ENCODE measurements at regions not wholly inside any gene's neighbourhood (a gene's known extent, or its start where the extent isn't known, plus 50 kb on each side); places are given as distances from the start of the nearest gene placed in this dataset.

DNA sequence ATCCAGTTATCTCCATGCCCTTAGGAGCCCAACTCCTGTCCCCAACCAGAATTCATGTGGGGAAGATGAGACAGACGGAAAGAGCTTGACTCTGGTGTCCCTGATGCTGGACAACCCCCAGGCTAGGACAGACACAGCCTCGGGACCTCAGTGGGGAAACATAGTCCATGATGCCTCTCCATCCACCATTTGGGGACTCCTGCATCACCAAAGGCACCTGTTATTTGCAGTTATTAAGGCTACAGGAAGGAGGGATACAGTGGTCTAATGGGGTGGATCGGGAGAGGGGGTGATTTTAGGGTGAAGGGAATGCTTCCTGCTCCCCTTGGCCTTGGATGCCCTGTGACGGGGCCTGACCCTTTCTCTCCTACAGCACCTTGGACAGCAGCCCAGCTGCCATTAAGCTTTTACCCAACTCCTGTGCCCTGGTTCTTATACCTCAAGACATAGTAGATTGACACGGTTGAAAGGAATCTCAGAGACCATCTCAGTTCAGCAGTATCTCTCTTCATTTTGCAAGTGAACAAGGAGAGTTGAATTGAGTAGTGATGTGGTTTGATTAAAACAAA is 111.6 kb downstream of the MATN1 start:
- no peak overlapping the region for H3K4me3 ChIP-seq (ENCODE audit: low read depth, low read length)
- DNase-seq (ENCODE audit: low read depth): no peak
- TF ChIP-seq, protein P1, sequence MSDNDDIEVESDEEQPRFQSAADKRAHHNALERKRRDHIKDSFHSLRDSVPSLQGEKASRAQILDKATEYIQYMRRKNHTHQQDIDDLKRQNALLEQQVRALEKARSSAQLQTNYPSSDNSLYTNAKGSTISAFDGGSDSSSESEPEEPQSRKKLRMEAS (IDR thresholded peaks at IDR 0.05; ENCODE audit: low read depth, low read length): no peak
- TF ChIP-seq POLR2A (IDR thresholded peaks at IDR 0.05; ENCODE audit: extremely low read depth, insufficient read length): no peak
- TF ChIP-seq, protein P2, sequence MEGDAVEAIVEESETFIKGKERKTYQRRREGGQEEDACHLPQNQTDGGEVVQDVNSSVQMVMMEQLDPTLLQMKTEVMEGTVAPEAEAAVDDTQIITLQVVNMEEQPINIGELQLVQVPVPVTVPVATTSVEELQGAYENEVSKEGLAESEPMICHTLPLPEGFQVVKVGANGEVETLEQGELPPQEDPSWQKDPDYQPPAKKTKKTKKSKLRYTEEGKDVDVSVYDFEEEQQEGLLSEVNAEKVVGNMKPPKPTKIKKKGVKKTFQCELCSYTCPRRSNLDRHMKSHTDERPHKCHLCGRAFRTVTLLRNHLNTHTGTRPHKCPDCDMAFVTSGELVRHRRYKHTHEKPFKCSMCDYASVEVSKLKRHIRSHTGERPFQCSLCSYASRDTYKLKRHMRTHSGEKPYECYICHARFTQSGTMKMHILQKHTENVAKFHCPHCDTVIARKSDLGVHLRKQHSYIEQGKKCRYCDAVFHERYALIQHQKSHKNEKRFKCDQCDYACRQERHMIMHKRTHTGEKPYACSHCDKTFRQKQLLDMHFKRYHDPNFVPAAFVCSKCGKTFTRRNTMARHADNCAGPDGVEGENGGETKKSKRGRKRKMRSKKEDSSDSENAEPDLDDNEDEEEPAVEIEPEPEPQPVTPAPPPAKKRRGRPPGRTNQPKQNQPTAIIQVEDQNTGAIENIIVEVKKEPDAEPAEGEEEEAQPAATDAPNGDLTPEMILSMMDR (IDR thresholded peaks at IDR 0.05; ENCODE audit: low read depth, low read length): no peak
- no peak for TF ChIP-seq MYC (IDR thresholded peaks at IDR 0.05; ENCODE audit: low read depth, low read length)

DNA sequence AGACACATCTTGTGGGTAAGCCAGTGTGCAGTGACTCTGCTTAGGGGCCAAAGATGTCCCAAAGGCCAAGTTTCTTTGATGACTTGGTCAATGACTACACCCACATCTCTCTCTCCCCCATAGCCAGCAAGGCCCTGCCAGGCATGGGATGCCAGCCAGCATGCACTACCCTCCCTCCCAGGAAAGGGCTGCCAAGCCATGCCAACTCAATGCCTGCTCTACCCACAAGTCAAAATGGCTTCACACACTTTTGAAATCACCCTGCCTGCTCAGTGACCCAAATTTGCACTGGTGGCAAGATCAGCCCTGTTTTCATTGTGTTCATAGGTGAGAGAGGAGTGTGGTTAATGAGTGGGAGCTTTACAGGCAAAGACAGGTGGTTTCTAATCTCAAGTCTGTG is 112.5 kb downstream of the MATN1 start:
- no peak overlapping the region for H3K4me3 ChIP-seq (ENCODE audit: low read depth, low read length)
- DNase-seq (ENCODE audit: low read depth): no peak
- TF ChIP-seq, protein P1 (IDR thresholded peaks at IDR 0.05; ENCODE audit: low read depth, low read length): no peak

DNA sequence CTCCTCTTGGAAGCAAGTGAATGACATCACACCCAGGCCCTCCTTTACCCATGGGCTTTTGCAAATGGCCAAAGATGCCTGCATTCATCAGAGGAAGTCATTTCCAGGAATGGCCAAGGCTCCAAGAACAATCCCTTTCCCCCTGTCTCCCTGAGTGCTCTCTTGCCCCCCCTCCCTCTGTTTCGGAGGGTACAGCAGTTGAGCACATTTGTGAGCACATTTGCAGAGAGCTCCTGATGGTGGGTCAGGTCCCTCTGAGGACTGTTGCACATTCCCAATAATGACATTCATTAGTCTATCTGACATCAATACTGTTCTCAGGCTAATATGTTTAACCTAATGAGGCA is 113.4 kb downstream of the MATN1 start:
- no peak for DNase-seq (ENCODE audit: low read depth)
- TF ChIP-seq, protein P2 (IDR thresholded peaks at IDR 0.05; ENCODE audit: low read depth, low read length): no peak
- TF ChIP-seq MYC (IDR thresholded peaks at IDR 0.05; ENCODE audit: low read depth, low read length): no peak
- TF ChIP-seq, protein P1 (IDR thresholded peaks at IDR 0.05; ENCODE audit: low read depth, low read length): no peak
- TF ChIP-seq POLR2A (IDR thresholded peaks at IDR 0.05; ENCODE audit: extremely low read depth, insufficient read length): no peak
- no peak overlapping the region for H3K4me3 ChIP-seq (ENCODE audit: low read depth, low read length)

DNA sequence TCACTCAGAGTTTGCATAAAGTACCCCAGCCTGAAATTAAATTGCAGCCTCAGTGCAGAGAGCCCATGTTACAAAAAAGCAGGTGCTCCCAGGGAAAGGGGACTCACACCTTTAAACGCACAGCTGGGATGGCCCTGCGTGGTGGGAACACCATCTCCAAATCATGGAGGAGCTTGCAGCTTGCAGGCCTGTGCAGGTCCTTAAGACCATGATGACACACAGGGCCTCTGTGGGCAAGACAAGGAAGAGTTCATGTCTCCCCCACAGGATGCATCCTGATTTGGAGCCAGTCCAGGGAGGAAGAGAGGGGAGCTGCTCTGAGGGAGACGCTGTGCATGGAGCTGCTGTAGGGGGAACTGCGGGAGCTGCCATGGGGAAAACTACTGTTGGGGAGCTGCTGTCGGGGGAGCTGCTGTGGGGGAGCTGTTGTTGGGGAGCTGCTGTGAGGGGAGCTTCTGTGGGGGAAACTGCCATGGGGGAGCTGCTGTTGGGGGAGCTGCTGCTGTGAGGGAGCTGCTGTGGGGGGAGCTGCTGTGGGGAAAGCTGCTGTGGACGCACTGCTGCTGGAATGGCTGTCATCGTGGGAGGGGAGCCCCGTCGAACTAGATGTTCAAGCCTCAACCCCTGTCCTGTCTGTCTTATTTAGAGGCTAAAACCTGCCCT is 113.9 kb downstream of the MATN1 start:
- no peak for DNase-seq (ENCODE audit: low read depth)
- TF ChIP-seq, protein P1 (IDR thresholded peaks at IDR 0.05; ENCODE audit: low read depth, low read length): no peak
- TF ChIP-seq, protein P2 (IDR thresholded peaks at IDR 0.05; ENCODE audit: low read depth, low read length): no peak
- TF ChIP-seq POLR2A (IDR thresholded peaks at IDR 0.05; ENCODE audit: extremely low read depth, insufficient read length) (no peak), MYC (IDR thresholded peaks at IDR 0.05; ENCODE audit: low read depth, low read length) (no peak)
- no peak overlapping the region for H3K4me3 ChIP-seq (ENCODE audit: low read depth, low read length)

DNA sequence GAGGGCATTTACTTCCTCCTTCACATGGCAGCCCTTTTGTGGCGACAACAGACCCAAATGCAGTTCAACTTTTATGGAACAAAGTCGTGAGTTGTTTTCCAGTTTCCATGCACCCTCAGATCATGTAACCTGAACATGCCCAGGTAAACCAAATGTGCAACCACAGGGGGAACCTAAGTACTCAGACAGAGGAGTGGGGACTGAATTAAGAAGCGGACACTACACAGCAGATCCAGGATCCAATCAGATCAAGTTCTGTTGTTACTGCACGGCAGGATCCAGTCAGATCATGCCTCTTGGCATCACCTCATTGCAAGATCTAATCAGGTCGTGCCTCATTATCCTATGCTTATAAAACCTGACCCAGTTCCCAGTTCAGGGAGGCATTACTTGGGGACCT is 115.7 kb downstream of the MATN1 start:
- H3K4me3 ChIP-seq (ENCODE audit: low read depth, low read length): no peak overlapping the region
- no peak for DNase-seq (ENCODE audit: low read depth)
- TF ChIP-seq POLR2A (IDR thresholded peaks at IDR 0.05; ENCODE audit: extremely low read depth, insufficient read length) (no peak), MYC (IDR thresholded peaks at IDR 0.05; ENCODE audit: low read depth, low read length) (no peak)
- TF ChIP-seq, protein P2 (IDR thresholded peaks at IDR 0.05; ENCODE audit: low read depth, low read length): no peak
- TF ChIP-seq, protein P1 (IDR thresholded peaks at IDR 0.05; ENCODE audit: low read depth, low read length): no peak

DNA sequence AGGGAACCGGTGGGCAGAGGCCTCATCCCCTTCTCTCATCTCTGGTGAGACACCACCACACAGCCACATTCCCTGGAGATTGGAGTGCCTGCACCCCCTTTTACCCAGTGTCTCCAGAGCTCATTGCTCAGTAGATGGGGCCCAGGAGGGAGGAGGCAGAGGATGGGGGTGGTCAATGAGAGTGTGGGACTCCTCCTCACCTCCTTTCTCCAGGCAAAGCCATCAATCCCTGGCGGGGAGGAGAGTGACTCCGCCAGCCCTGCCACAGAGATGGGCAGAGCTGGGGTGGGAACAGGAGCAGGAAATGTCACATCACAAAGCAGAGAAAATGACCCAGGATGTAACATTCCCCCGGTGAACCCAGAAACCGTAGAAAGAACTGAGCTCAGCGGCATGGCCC is 117.2 kb downstream of the MATN1 start:
- TF ChIP-seq, protein P2 (IDR thresholded peaks at IDR 0.05; ENCODE audit: low read depth, low read length): no peak
- TF ChIP-seq MYC (IDR thresholded peaks at IDR 0.05; ENCODE audit: low read depth, low read length): no peak
- DNase-seq (ENCODE audit: low read depth): no peak
- no peak overlapping the region for H3K4me3 ChIP-seq (ENCODE audit: low read depth, low read length)

Data from NB4 (cell line).